Jurkat, Clone E6-1 (cell line): ENCODE measurements at regions not wholly inside any gene's neighbourhood (a gene's known extent, or its start where the extent isn't known, plus 50 kb on each side); places are given as distances from the start of the nearest gene placed in this dataset.

ENCODE experiments used
- DNase-seq: peaks from one replicate; pipeline ENCODE4 v3.0.0-alpha.2; 2011; ENCODE audit warnings: low read depth, low spot score
- H3K4me3 ChIP-seq: 2 replicates; pipeline ENCODE4 v1.5.1; 2011; ENCODE audit warnings: mild to moderate bottlenecking, low read length, control low read depth, moderate library complexity

GRCh38 chr7:67406976-67407375 is 410.3 kb downstream of the TYW1 start:
- no peak overlapping the region for H3K4me3 ChIP-seq
- no peak for DNase-seq

GRCh38 chr7:67407392-67408071 is 410.9 kb downstream of the TYW1 start:
- H3K4me3 ChIP-seq, result no peak overlapping the region
- no peak for DNase-seq

- DNase-seq, result no peak
- no peak overlapping the region for H3K4me3 ChIP-seq
These were observed 411.5 kb downstream of the TYW1 start for GRCh38 chr7:67408109-67408508.

- no peak for DNase-seq
These were observed 417.0 kb downstream of the TYW1 start for GRCh38 chr7:67413670-67414069.

GRCh38 chr7:67414858-67415257 is 418.2 kb downstream of the TYW1 start:
- H3K4me3 ChIP-seq, result no peak overlapping the region
- no peak for DNase-seq

More at GRCh38 chr7:67413670-67414069, 417.0 kb downstream of the TYW1 start:
- H3K4me3 ChIP-seq, result no peak overlapping the region

- DNase-seq, result no peak
- H3K4me3 ChIP-seq, result no peak overlapping the region
These were observed 426.0 kb downstream of the TYW1 start for GRCh38 chr7:67422601-67423000.

- no peak for DNase-seq
- no peak overlapping the region for H3K4me3 ChIP-seq
These were observed 426.4 kb downstream of the TYW1 start for GRCh38 chr7:67423065-67423464.

GRCh38 chr7:67426654-67427053 is 430.0 kb downstream of the TYW1 start:
- H3K4me3 ChIP-seq, result no peak overlapping the region
- no peak for DNase-seq

- no peak for DNase-seq
- no peak overlapping the region for H3K4me3 ChIP-seq
These were observed 433.1 kb downstream of the TYW1 start for GRCh38 chr7:67429735-67430134.

GRCh38 chr7:67432536-67433234 is 436.1 kb downstream of the TYW1 start:
- DNase-seq, result no peak
- H3K4me3 ChIP-seq, result no peak overlapping the region

GRCh38 chr7:67435894-67436535 is 439.4 kb downstream of the TYW1 start:
- no peak for DNase-seq
- no peak overlapping the region for H3K4me3 ChIP-seq

- no peak overlapping the region for H3K4me3 ChIP-seq
- no peak for DNase-seq
These were observed 441.7 kb downstream of the TYW1 start for GRCh38 chr7:67438198-67438882.

GRCh38 chr7:67438913-67439505 is 442.4 kb downstream of the TYW1 start:
- DNase-seq, result no peak
- no peak overlapping the region for H3K4me3 ChIP-seq

- DNase-seq, result no peak
- no peak overlapping the region for H3K4me3 ChIP-seq
These were observed 443.7 kb downstream of the TYW1 start for GRCh38 chr7:67440321-67440720.

- H3K4me3 ChIP-seq, result no peak overlapping the region
- DNase-seq, result no peak
These were observed 449.1 kb downstream of the TYW1 start for GRCh38 chr7:67445728-67446127.

GRCh38 chr7:67447297-67447696 is 450.7 kb downstream of the TYW1 start:
- H3K4me3 ChIP-seq, result no peak overlapping the region
- DNase-seq, result no peak

- DNase-seq, result no peak
- no peak overlapping the region for H3K4me3 ChIP-seq
These were observed 451.6 kb downstream of the TYW1 start for GRCh38 chr7:67448271-67448670.

GRCh38 chr7:67450171-67450570 is 453.5 kb downstream of the TYW1 start:
- DNase-seq, result no peak
- no peak overlapping the region for H3K4me3 ChIP-seq

GRCh38 chr7:67451306-67451705 is 454.7 kb downstream of the TYW1 start:
- DNase-seq, result no peak
- no peak overlapping the region for H3K4me3 ChIP-seq
